BE2C (cell line): ENCODE measurements at regions not wholly inside any gene's neighbourhood (a gene's known extent, or its start where the extent isn't known, plus 50 kb on each side); places are given as distances from the start of the nearest gene placed in this dataset.

Experiments
- DNase-seq: peaks from one replicate; pipeline ENCODE4 v3.0.0-alpha.2; 2020
- H3K27me3 ChIP-seq: fragments of 250-450 bp; sonication (Bioruptor Pico); 2 replicates; pipeline ENCODE4 v1.5.1; 2020; ENCODE audit warnings: mild to moderate bottlenecking
- H3K36me3 ChIP-seq: fragments of 250-450 bp; sonication (Bioruptor Pico); 2 replicates; pipeline ENCODE4 v1.5.1; 2020; ENCODE audit warnings: mild to moderate bottlenecking
- H3K4me1 ChIP-seq: fragments of 250-450 bp; sonication (Bioruptor Pico); 2 replicates; pipeline ENCODE4 v1.5.1; 2020
- H3K4me3 ChIP-seq: 2 replicates; pipeline ENCODE4 v1.5.1; 2011; ENCODE audit warnings: low read depth, low read length
- H3K9me3 ChIP-seq: fragments of 250-450 bp; sonication (Bioruptor Pico); 2 replicates; pipeline ENCODE4 v1.5.1; 2020
- CTCF ChIP-seq: IDR thresholded peaks from 2 replicates; pipeline ENCODE4 v1.5.1; 2012; ENCODE audit warnings: mild to moderate bottlenecking, low read depth, low read length

DNA sequence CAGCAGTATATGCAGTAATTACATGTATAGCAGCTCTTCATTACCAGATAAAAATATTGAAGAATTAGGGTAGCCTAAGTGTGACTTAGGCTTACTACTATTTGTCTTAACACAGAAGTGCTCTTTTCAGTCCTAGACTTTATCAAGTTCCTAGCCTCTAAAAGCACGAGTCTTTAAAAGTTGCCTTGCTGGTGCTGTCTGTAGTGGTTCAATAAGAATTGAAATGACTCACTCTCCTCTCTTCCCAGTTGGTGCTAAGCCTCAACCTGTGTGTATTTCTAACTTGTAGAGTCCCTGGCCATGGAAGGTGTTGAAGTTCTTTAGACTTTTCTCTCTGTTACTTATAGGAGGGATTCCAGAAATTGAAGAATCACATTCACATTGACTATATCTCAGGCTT, 395.4 kb upstream of the THRB start:
- DNase-seq: no peak
- Histone ChIP-seq H3K4me1 (no peaks in the 10 kb centered on the region), H3K9me3 (no peaks in the 10 kb centered on the region), H3K36me3 (no peaks in the 10 kb centered on the region), H3K4me3 (no peak overlapping the region), H3K27me3 (no peaks in the 10 kb centered on the region)
- no peak for TF ChIP-seq CTCF

GRCh38 chr3:24899373-24899772, 404.7 kb upstream of the THRB start:
- Histone ChIP-seq H3K9me3 (no peaks in the 10 kb centered on the region), H3K4me3 (no peak overlapping the region), H3K4me1 (no peaks in the 10 kb centered on the region), H3K27me3 (no peaks in the 10 kb centered on the region), H3K36me3 (no peaks in the 10 kb centered on the region)
- DNase-seq: no peak
- TF ChIP-seq CTCF: no peak

DNA sequence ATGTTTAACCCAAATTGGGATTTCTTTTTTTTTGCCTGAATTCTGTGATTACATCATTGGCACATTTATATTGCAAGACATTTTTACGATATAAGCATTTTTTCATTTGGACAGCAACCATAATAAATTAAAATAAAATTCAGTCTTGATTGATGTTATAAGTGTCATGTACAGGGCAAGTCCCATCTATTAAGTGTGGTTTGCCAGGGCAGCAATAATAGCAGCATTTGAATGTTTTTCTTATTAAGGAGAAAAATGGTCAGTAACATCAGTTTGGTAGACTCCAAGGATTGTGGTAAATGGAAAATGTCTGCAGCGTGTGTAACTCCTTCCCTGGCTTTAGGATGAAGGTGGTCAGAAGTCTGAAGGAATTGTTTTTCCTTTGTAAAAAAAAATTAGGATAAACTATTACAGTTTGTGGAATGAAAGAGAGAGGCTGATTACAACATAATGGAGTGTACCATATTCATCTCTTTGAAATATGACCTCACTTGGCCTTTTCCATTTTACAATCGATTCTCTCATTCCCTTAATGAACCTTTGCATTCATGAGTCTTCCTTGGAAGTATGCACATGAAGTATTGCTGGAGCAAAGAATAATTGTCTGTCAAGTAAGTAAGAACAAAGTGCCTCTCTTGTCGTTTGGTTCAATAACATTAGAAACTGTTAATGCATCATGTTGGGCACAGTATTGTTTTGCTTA, 405.4 kb upstream of the THRB start:
- no peaks in the 10 kb centered on the region for H3K4me1 ChIP-seq
- H3K36me3 ChIP-seq: no peaks in the 10 kb centered on the region
- H3K4me3 ChIP-seq: no peak overlapping the region
- H3K9me3 ChIP-seq: no peaks in the 10 kb centered on the region
- DNase-seq: no peak
- TF ChIP-seq CTCF: no peak
- no peaks in the 10 kb centered on the region for H3K27me3 ChIP-seq

DNA sequence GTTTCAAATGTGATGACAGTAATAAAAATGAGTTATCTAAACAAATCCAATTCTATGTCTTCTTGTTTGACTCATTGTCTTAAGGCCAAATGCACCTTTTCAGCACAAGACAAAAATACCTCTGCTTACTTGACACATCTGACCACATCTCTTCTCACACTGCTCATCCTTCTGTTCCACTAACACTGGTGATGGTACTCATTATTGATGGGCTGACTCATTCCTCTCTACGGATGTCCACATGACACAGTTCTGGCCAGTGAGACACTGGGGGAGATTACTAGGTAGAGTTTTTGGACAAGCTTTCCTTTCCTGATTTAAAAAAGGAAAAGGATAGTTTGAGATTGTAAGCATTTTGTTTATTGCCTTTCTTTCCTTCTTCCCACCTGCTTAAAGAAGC, 410.6 kb upstream of the THRB start:
- H3K9me3 ChIP-seq: no peaks in the 10 kb centered on the region
- H3K4me3 ChIP-seq: no peak overlapping the region
- TF ChIP-seq CTCF: no peak
- no peaks in the 10 kb centered on the region for H3K36me3 ChIP-seq
- H3K4me1 ChIP-seq: no peaks in the 10 kb centered on the region
- no peaks in the 10 kb centered on the region for H3K27me3 ChIP-seq
- DNase-seq: no peak

GRCh38 chr3:24907106-24907505, 412.5 kb upstream of the THRB start:
- TF ChIP-seq CTCF: no peak
- DNase-seq: no peak
- Histone ChIP-seq H3K4me3 (no peak overlapping the region), H3K36me3 (no peaks in the 10 kb centered on the region), H3K9me3 (no peaks in the 10 kb centered on the region), H3K4me1 (no peaks in the 10 kb centered on the region), H3K27me3 (no peaks in the 10 kb centered on the region)

- H3K4me3 ChIP-seq: no peak overlapping the region
- H3K36me3 ChIP-seq: no peaks in the 10 kb centered on the region
- H3K4me1 ChIP-seq: no peaks in the 10 kb centered on the region
- H3K9me3 ChIP-seq: no peaks in the 10 kb centered on the region
- TF ChIP-seq CTCF: no peak
- DNase-seq: no peak
- H3K27me3 ChIP-seq: no peaks in the 10 kb centered on the region
Observed at GRCh38 chr3:24911076-24911475, 416.4 kb upstream of the THRB start.
